ENCODE measurements at regions not wholly inside any gene's neighbourhood (a gene's known extent, or its start where the extent isn't known, plus 50 kb on each side); places are given as distances from the start of the nearest gene placed in this dataset.
"Not testable (repeated sequence)": the region's sequence is repeated elsewhere in the genome, so short reads cannot be mapped to it uniquely, and the experiment has no call there.

GRCh38 chr4:150008546-150008945, 69.7 kb upstream of the DCLK2 start:
- no peak overlapping the region for H3K4me3 ChIP-seq
- intact Hi-C loops (cut with DNase I): loop anchor here (10.0 kb wide), 1 partner anchor 236 kb away; no protein-coding TSS in a partner anchor
- no peaks in the 10 kb centered on the region for H3K36me3 ChIP-seq
- ATAC-seq (no peak), DNase-seq (no peak)
- H3K4me1 ChIP-seq: no peaks in the 10 kb centered on the region
- no peaks in the 10 kb centered on the region for H3K27me3 ChIP-seq
- no peaks in the 10 kb centered on the region for H3K9me3 ChIP-seq
- H3K27ac ChIP-seq: no peak overlapping the region
- no peak for TF ChIP-seq CTCF (IDR thresholded peaks at IDR 0.05)

GRCh38 chr4:150009533-150009932, 68.7 kb upstream of the DCLK2 start:
- H3K27me3 ChIP-seq: no peaks in the 10 kb centered on the region
- no peak for ATAC-seq
- intact Hi-C loops (cut with DNase I): loop anchor here (10.0 kb wide), 1 partner anchor 235 kb away; no protein-coding TSS in a partner anchor
- no peaks in the 10 kb centered on the region for H3K9me3 ChIP-seq
- no peaks in the 10 kb centered on the region for H3K4me1 ChIP-seq
- no peak overlapping the region for H3K4me3 ChIP-seq
- no peak overlapping the region for H3K27ac ChIP-seq
- no peak for DNase-seq
- H3K36me3 ChIP-seq: no peaks in the 10 kb centered on the region
- no peak for TF ChIP-seq CTCF (IDR thresholded peaks at IDR 0.05)

- DNase-seq: no peak
- Histone ChIP-seq H3K4me1 (no peaks in the 10 kb centered on the region), H3K36me3 (no peaks in the 10 kb centered on the region), H3K27me3 (no peaks in the 10 kb centered on the region), H3K4me3 (no peak overlapping the region), H3K27ac (no peak overlapping the region), H3K9me3 (no peaks in the 10 kb centered on the region)
- intact Hi-C loops (cut with DNase I): no loop called here
- TF ChIP-seq CTCF (IDR thresholded peaks at IDR 0.05): peak; percentile 60
- peak; percentile 81 for ATAC-seq
Measured at GRCh38 chr4:150010525-150011126, 67.6 kb upstream of the DCLK2 start.

GRCh38 chr4:150012851-150013360, 65.3 kb upstream of the DCLK2 start:
- Histone ChIP-seq H3K36me3 (no peaks in the 10 kb centered on the region), H3K27me3 (no peaks in the 10 kb centered on the region), H3K9me3 (no peaks in the 10 kb centered on the region), H3K27ac (no peak overlapping the region), H3K4me1 (no peaks in the 10 kb centered on the region), H3K4me3 (no peak overlapping the region)
- no peak for DNase-seq
- ATAC-seq: no peak
- TF ChIP-seq CTCF (IDR thresholded peaks at IDR 0.05): no peak
- intact Hi-C loops (cut with DNase I): no loop called here

GRCh38 chr4:150015910-150016309, 62.3 kb upstream of the DCLK2 start:
- H3K4me1 ChIP-seq; H3K9me3 ChIP-seq; ATAC-seq; H3K36me3 ChIP-seq; H3K27ac ChIP-seq; intact Hi-C loops (cut with DNase I); H3K4me3 ChIP-seq; H3K27me3 ChIP-seq; DNase-seq: not testable (repeated sequence)

GRCh38 chr4:150016621-150017020, 61.6 kb upstream of the DCLK2 start:
- DNase-seq; H3K27me3 ChIP-seq; intact Hi-C loops (cut with DNase I); H3K36me3 ChIP-seq; H3K4me1 ChIP-seq; ATAC-seq; H3K4me3 ChIP-seq; H3K27ac ChIP-seq; H3K9me3 ChIP-seq: not testable (repeated sequence)

- Histone ChIP-seq H3K4me1 (no peaks in the 10 kb centered on the region), H3K4me3 (no peak overlapping the region), H3K9me3 (no peaks in the 10 kb centered on the region), H3K27me3 (no peaks in the 10 kb centered on the region), H3K36me3 (no peaks in the 10 kb centered on the region), H3K27ac (no peak overlapping the region)
- intact Hi-C loops (cut with DNase I): no loop called here
- TF ChIP-seq CTCF (IDR thresholded peaks at IDR 0.05): no peak
- DNase-seq (no peak), ATAC-seq (no peak)
Measured at GRCh38 chr4:150018257-150018656, 60.0 kb upstream of the DCLK2 start.
